ENCODE measurements at regions not wholly inside any gene's neighbourhood (a gene's known extent, or its start where the extent isn't known, plus 50 kb on each side); places are given as distances from the start of the nearest gene placed in this dataset.

GRCh38 chr7:63104666-63105065 lies 894.0 kb upstream of the ZNF722 start:
- TF ChIP-seq CTCF (conservative IDR thresholded peaks at IDR 0.05; ENCODE audit: low read depth in 2 of 2) (no peak), POLR2AphosphoS5 (IDR thresholded peaks at IDR 0.05; ENCODE audit: low read depth) (no peak), REST (IDR thresholded peaks at IDR 0.05; ENCODE audit: unreplicated experiment) (no peak), ZNF114 (CRISPR knock-in tag; IDR thresholded peaks at IDR 0.05) (no peak), EZH2 (IDR thresholded peaks at IDR 0.05; ENCODE audit: low read depth, unreplicated experiment) (no peak), JUNB (IDR thresholded peaks at IDR 0.05; ENCODE audit: unreplicated experiment) (no peak), CREB1 (CRISPR knock-in tag; IDR thresholded peaks at IDR 0.05; ENCODE audit: low read depth) (no peak), NANOG (IDR thresholded peaks at IDR 0.05; ENCODE audit: borderline replicate concordance) (no peak), EZH2phosphoT487 (IDR thresholded peaks at IDR 0.05; ENCODE audit: unreplicated experiment) (no peak), ZNF331 (CRISPR knock-in tag; IDR thresholded peaks at IDR 0.05; ENCODE audit: low read depth) (no peak), STAT1 (IDR thresholded peaks at IDR 0.05; ENCODE audit: unreplicated experiment) (no peak)
- TF ChIP-seq, protein P1, sequence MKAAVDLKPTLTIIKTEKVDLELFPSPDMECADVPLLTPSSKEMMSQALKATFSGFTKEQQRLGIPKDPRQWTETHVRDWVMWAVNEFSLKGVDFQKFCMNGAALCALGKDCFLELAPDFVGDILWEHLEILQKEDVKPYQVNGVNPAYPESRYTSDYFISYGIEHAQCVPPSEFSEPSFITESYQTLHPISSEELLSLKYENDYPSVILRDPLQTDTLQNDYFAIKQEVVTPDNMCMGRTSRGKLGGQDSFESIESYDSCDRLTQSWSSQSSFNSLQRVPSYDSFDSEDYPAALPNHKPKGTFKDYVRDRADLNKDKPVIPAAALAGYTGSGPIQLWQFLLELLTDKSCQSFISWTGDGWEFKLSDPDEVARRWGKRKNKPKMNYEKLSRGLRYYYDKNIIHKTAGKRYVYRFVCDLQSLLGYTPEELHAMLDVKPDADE (IDR thresholded peaks at IDR 0.05), result no peak
- TF ChIP-seq, protein P2, sequence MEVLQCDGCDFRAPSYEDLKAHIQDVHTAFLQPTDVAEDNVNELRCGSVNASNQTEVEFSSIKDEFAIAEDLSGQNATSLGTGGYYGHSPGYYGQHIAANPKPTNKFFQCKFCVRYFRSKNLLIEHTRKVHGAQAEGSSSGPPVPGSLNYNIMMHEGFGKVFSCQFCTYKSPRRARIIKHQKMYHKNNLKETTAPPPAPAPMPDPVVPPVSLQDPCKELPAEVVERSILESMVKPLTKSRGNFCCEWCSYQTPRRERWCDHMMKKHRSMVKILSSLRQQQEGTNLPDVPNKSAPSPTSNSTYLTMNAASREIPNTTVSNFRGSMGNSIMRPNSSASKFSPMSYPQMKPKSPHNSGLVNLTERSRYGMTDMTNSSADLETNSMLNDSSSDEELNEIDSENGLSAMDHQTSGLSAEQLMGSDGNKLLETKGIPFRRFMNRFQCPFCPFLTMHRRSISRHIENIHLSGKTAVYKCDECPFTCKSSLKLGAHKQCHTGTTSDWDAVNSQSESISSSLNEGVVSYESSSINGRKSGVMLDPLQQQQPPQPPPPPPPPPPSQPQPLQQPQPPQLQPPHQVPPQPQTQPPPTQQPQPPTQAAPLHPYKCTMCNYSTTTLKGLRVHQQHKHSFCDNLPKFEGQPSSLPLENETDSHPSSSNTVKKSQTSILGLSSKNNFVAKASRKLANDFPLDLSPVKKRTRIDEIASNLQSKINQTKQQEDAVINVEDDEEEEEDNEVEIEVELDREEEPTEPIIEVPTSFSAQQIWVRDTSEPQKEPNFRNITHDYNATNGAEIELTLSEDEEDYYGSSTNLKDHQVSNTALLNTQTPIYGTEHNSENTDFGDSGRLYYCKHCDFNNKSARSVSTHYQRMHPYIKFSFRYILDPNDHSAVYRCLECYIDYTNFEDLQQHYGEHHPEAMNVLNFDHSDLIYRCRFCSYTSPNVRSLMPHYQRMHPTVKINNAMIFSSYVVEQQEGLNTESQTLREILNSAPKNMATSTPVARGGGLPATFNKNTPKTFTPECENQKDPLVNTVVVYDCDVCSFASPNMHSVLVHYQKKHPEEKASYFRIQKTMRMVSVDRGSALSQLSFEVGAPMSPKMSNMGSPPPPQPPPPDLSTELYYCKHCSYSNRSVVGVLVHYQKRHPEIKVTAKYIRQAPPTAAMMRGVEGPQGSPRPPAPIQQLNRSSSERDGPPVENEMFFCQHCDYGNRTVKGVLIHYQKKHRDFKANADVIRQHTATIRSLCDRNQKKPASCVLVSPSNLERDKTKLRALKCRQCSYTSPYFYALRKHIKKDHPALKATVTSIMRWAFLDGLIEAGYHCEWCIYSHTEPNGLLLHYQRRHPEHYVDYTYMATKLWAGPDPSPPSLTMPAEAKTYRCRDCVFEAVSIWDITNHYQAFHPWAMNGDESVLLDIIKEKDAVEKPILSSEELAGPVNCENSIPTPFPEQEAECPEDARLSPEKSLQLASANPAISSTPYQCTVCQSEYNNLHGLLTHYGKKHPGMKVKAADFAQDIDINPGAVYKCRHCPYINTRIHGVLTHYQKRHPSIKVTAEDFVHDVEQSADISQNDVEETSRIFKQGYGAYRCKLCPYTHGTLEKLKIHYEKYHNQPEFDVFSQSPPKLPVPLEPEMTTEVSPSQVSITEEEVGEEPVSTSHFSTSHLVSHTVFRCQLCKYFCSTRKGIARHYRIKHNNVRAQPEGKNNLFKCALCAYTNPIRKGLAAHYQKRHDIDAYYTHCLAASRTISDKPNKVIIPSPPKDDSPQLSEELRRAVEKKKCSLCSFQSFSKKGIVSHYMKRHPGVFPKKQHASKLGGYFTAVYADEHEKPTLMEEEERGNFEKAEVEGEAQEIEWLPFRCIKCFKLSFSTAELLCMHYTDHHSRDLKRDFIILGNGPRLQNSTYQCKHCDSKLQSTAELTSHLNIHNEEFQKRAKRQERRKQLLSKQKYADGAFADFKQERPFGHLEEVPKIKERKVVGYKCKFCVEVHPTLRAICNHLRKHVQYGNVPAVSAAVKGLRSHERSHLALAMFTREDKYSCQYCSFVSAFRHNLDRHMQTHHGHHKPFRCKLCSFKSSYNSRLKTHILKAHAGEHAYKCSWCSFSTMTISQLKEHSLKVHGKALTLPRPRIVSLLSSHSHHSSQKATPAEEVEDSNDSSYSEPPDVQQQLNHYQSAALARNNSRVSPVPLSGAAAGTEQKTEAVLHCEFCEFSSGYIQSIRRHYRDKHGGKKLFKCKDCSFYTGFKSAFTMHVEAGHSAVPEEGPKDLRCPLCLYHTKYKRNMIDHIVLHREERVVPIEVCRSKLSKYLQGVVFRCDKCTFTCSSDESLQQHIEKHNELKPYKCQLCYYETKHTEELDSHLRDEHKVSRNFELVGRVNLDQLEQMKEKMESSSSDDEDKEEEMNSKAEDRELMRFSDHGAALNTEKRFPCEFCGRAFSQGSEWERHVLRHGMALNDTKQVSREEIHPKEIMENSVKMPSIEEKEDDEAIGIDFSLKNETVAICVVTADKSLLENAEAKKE (CRISPR knock-in tag; IDR thresholded peaks at IDR 0.05), result no peak
